Spleen (tissue), 7 donors: ENCODE measurements at regions not wholly inside any gene's neighbourhood (a gene's known extent, or its start where the extent isn't known, plus 50 kb on each side); places are given as distances from the start of the nearest gene placed in this dataset.

Experiments used
- CTCF ChIP-seq, 11 experiments: fragments of 200-600 bp in 7 of 11; fragments of 450-650 bp in 4 of 11; sonication (generic) in 4 of 11; IDR thresholded peaks in 8 of 11; conservative IDR thresholded peaks in 3 of 11; 1 replicate in 7 of 11; 2 replicates in 4 of 11; pipeline versions ENCODE4 v1.4.0 to v1.8.0; 2016 to 2021; ENCODE audit warnings: antibody characterized with exemption in 11 of 11, inconsistent platforms in 4 of 11, mild to moderate bottlenecking in 1 of 11
- POLR2A ChIP-seq, 3 donors: fragments of 450-650 bp; IDR thresholded peaks; one replicate each; pipeline ENCODE4 v1.5.1; 2017; ENCODE audit warnings: antibody characterized with exemption in 3 of 3, mild to moderate bottlenecking in 1 of 3
- donor health status: DM: no; HTN: no; CAD: no; lungs with moderate emphysema.
- donor health status: DM: no; HTN: no; CAD: no.
- donor health status: DM: no; HTN: no; CAD: no.

GRCh38 chr2:121121661-121122060 lies 163.3 kb downstream of the TFCP2L1 start:
- no peak for TF ChIP-seq CTCF (IDR thresholded peaks at IDR 0.05 in 8 of 11, conservative IDR thresholded peaks at IDR 0.05 in 3 of 11)
- no peak for TF ChIP-seq POLR2A (IDR thresholded peaks at IDR 0.05)
